Mucosa of descending colon (tissue), 3 donors: ENCODE measurements at regions not wholly inside any gene's neighbourhood (a gene's known extent, or its start where the extent isn't known, plus 50 kb on each side); places are given as distances from the start of the nearest gene placed in this dataset.

Source experiments
- ATAC-seq: fragments of 200-7000 bp; cut with Tn5 transposase; one replicate; pipeline ENCODE4 v1.9.1; 2020; ENCODE audit warnings: mild to moderate bottlenecking, moderate library complexity
- DNase-seq, 3 donors: peaks; one replicate each; pipeline ENCODE4 v3.0.0-alpha.2; 2020
- H3K36me3 ChIP-seq: fragments of 200-600 bp; one replicate; pipeline ENCODE4 v1.8.0; 2021; ENCODE audit warnings: low read depth, mild to moderate bottlenecking
- H3K4me1 ChIP-seq: fragments of 200-600 bp; one replicate; pipeline ENCODE4 v1.8.0; 2021; ENCODE audit warnings: low read depth, mild to moderate bottlenecking
- H3K4me3 ChIP-seq: fragments of 200-600 bp; one replicate; pipeline ENCODE4 v1.8.0; 2021; ENCODE audit warnings: mild to moderate bottlenecking
- H3K9me3 ChIP-seq: fragments of 200-600 bp; one replicate; pipeline ENCODE4 v1.8.0; 2021; ENCODE audit warnings: mild to moderate bottlenecking
- CTCF ChIP-seq: fragments of 200-600 bp; IDR thresholded peaks from one replicate; pipeline ENCODE4 v1.8.0; 2022; ENCODE audit warnings: antibody characterized with exemption, mild to moderate bottlenecking
- intact Hi-C, 2 donors: fragments of 100-400 bp; cut with DNase I in 1 of 2; cut with micrococcal nuclease in 1 of 2; formaldehyde crosslinking; loops; one replicate each; pipeline versions ENCODE4 v1.11.0 to v1.11.1; 2022; cut with DNase I, micrococcal nuclease
- donor health status: DM: no; HTN: no; CAD: no; lungs with moderate emphysema.
- donor health status: DM: no; HTN: no; CAD: no.
- donor health status: DM: no; HTN: yes; CAD: no.

GRCh38 chr9:87197349-87198130 is 250.2 kb upstream of the GAS1 start:
- intact Hi-C loops = no loop called here
- no peak overlapping the region for H3K4me3 ChIP-seq
- no peak for ATAC-seq
- no peak for TF ChIP-seq CTCF
- no peaks in the 10 kb centered on the region for H3K36me3 ChIP-seq
- H3K4me1 ChIP-seq = no peaks in the 10 kb centered on the region
- no peak for DNase-seq
- H3K9me3 ChIP-seq = no peaks in the 10 kb centered on the region

- H3K4me3 ChIP-seq = no peak overlapping the region
- no peak for ATAC-seq
- H3K36me3 ChIP-seq = no peaks in the 10 kb centered on the region
- H3K9me3 ChIP-seq = no peaks in the 10 kb centered on the region
- intact Hi-C loops = no loop called here
- TF ChIP-seq CTCF = no peak
- no peaks in the 10 kb centered on the region for H3K4me1 ChIP-seq
- DNase-seq = no peak
Measured at GRCh38 chr9:87198716-87199115, 251.4 kb upstream of the GAS1 start.

- no peak for TF ChIP-seq CTCF
- Histone ChIP-seq H3K4me3 (no peak overlapping the region), H3K36me3 (no peaks in the 10 kb centered on the region), H3K9me3 (no peaks in the 10 kb centered on the region), H3K4me1 (no peaks in the 10 kb centered on the region)
- DNase-seq (no peak), ATAC-seq (no peak)
- intact Hi-C loops = no loop called here
Measured at GRCh38 chr9:87199278-87199677, 252.0 kb upstream of the GAS1 start.

- intact Hi-C loops = no loop called here
- TF ChIP-seq CTCF = no peak
- DNase-seq (no peak), ATAC-seq (no peak)
- Histone ChIP-seq H3K4me1 (no peaks in the 10 kb centered on the region), H3K36me3 (no peaks in the 10 kb centered on the region), H3K9me3 (no peaks in the 10 kb centered on the region), H3K4me3 (no peak overlapping the region)
Measured at GRCh38 chr9:87199782-87200181, 252.5 kb upstream of the GAS1 start.

- Histone ChIP-seq H3K4me3 (no peak overlapping the region), H3K4me1 (no peaks in the 10 kb centered on the region), H3K9me3 (no peaks in the 10 kb centered on the region), H3K36me3 (no peaks in the 10 kb centered on the region)
- no peak for TF ChIP-seq CTCF
- ATAC-seq = no peak
- intact Hi-C loops = no loop called here
- no peak for DNase-seq
Measured at GRCh38 chr9:87201351-87201751, 254.0 kb upstream of the GAS1 start.
